Muscle of arm (tissue), 1 donor: ENCODE measurements at regions not wholly inside any gene's neighbourhood (a gene's known extent, or its start where the extent isn't known, plus 50 kb on each side); places are given as distances from the start of the nearest gene placed in this dataset.

Source experiments
- DNase-seq: peaks from one replicate; pipeline ENCODE4 v3.0.0-alpha.2; 2013

DNA sequence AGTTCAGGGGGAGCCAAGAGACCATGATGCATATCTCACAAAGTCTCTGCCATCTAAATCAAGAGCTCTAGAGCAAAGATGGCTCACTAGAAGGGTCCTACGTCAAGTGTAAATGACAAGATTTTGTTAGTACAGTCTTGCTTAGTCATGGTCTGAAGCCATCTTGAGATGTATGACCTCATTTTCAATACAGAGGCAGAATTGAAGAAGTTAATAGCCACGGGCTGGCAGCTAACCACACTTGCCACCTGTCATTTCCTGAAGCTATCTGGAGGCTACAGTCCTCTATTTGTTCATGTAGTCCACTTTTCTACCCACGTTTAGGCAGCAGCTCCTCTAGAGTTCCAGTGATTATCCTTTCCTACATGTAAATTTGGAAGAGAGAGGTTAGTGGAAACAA, 231.7 kb upstream of the CDH12 start:
- DNase-seq, result no peak

DNA sequence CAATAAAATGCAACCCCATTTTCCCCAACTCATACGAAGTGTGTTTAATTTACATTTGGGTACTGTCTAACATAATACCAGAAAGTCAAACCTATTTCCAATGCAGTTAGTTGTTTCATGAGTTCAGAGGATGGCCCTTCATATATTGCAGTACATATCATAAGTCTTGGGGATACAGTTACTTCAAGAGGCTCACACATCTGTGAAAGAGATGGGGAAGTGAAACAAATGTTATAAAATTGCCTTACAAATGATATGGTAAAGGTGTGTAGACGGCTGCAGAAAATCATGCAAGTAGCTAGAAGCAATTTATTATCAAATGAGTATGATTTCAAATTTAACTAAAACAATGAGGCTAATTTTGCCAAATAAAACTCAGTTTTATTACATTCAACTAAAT, 219.0 kb upstream of the CDH12 start:
- no peak for DNase-seq

DNA sequence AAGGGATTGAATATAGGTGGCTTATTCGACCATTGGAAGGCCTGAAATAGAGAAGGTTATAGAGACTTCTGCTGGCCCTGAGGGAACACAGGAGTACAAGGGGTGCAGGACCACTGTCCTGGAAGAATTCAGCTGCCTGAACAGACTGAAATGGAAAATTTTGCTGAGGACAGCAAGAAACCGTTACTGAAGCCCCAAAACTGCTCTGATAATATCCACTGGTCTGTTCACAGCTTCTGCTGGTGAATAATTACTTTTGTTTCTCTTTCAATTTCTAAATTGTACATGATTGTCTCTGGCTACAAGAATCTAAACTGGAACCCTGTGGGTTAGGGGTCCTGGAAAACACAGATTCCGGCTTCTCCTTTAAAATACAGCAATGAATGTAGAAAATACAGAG, 218.5 kb upstream of the CDH12 start:
- DNase-seq, result no peak

DNA sequence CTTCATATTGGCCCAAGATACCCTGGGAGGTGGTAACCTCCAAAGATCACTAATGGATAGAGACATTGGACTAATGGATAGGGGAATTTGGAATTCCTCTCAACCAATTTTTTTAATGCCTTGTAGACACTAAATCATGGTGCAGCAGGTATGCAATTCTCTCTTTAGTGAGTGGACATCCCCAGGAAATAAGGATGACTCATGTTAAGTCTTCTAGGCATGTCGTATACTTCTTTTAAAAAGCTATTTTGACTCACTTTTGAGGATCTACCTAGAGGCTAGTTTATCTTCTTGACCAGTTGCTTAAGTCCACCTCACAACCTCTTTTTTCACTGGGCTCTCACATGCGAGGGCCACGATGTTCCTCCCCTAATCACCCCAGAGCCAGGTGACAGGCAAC, 211.6 kb upstream of the CDH12 start:
- no peak for DNase-seq

DNA sequence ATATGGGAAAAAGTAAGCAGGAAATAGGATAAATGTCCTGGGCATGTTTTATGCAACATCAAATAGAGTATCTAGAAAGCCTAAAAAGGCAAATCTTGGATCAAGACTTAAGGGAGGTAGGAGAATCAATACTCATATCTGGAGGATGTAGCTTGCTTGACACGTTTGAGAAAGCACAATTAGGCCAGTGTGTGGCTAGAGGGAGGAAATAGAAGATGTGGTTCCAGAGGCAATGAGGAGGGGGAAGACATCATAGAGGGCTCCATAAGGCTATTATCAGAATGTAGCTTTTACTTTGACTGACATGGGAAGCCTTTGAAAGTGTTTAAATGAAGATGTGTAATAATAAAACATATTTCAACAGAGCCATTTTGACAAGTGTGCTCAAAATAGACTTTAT, 200.7 kb upstream of the CDH12 start:
- DNase-seq, result no peak

DNA sequence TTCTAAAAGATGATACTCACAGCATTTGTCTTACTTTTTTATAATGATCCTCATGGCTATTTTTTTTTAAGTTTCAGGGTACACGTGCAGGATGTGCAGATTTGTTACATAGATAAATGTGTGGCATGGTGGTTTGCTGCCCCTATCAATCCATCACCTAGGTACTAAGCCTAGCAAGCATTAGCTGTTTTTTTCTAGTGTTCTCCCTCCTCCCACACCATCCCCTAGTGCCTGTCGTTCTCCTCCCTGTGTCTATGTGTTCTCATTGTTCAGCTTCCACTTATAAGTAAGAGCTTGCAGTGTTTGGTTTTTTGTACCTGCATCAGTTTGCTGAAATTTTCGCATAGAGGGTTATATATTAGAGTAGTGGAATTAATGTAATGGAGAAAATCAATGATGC, 189.1 kb upstream of the CDH12 start:
- DNase-seq, result no peak

DNA sequence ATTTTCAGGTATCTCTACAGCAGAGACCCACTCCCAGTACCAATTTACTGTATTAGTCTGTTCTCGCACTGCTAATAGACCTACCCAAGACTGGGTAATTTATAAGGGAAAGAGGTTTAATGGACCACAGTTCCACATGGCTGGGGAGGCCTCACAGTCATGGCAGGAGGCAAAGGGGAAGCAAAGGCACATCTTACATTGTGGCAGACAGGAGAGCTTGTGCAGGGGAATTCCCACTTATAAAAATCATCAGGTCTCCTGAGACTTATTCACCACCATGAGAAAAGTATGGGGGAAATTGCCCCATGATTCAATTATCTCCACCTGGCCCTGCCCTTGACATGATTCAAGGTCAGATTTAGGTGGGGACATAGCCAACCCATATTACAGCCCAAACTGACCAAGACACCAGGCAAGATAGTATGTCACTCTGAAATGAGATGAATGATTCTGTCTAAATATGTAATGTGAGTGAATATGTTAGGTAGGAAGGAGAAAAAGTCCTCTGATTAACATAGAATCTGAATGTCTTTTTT, 182.5 kb upstream of the CDH12 start:
- DNase-seq, result no peak

DNA sequence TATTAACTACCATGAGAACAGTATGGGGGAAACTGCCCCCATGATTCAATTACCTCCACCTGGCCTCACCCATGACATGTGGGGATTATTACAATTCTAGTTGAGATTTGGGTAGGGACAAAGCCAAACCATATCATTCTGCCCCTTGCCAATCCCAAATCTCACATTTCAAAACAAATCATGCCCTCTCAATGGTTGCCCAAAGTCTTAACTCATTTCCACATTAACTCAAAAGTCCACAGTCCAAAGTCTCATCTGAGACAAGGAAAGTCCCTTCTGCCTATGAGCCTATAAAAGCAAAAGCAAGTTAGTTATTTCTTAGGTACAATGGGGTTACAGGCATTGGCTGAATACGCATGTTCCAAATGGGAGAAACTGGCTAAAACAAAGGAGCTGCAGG, 180.7 kb upstream of the CDH12 start:
- no peak for DNase-seq

DNA sequence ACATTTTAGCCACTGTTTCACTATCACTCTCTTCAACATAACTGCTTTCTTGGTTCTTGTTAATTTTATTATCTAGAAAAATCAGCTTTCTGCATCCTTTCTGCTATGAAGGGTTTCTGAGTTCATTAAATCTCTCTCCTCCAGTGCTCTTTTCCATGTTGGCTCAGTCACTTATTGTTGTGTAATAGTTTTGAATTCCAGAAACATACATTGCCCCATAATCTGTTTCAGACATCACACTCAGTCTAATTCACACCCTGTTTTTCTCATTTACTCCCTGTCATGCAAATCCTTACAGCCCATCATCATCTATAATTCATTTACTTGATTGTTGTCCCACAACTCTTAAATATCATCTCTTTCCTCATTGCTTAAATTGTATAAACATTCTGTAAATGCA, 176.1 kb upstream of the CDH12 start:
- no peak for DNase-seq

DNA sequence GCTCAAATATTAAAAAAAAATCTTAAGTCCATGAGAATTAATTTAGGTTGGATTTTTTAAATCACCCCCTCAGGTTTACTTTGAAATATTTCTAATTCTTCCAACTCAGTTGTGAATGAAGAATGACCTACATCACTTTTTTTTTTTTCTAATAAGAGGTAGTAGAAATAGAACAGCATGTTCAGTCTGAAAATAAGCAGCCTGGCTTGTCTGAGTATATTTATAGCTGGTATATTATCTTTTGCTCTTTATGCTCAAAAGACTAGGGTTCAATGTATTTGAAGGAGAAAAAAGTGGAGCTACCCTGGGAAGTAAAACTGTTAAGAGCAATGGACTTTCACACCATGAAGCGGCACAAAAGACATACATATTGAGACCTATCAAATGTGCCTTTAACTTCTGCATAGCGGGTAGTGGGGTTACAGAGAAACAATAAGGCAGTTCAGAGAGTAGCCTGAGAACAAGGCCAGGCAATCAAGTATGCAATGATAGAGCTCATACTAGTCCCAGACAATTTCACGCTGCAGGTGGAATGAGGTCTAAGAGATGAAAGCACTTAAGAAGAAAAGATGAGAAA, 175.4 kb upstream of the CDH12 start:
- DNase-seq, result no peak

DNA sequence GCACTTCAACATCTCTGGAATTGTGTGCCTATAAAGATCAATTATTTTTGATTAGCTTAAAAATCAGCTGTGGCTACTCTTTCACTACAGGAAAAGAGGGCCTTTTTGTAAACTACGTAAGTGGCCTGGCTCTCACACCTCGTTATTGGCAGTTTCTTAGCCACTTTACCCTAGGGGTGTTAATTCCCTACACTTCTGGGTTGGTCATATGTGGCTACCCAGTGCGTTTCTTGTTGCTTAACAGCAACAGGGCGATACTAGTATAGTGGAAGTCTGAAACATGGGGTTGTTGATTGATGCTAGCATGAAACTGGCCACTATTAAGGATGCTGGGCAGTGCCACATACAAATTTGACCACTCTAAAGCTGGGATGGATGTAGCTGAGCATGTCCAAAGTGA, 174.7 kb upstream of the CDH12 start:
- DNase-seq, result no peak

DNA sequence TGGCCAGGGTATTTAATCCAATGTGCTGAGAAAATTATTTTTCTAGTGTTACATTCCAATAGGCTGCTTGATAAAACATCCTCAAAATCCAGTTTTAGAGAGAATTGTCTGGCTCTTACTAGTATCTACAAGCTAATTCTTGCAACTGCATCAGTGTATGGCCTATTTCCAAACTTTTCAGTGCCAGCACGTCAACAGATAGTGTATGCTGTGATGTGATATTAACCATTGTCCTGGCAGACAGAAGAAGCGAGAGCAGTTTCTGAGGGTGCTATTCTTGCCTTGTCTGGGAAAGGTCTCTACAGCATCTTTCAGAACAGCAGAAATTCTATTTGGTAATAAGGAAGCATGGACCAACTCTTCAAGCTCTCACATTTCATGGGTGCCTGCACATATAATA, 174.2 kb upstream of the CDH12 start:
- no peak for DNase-seq

DNA sequence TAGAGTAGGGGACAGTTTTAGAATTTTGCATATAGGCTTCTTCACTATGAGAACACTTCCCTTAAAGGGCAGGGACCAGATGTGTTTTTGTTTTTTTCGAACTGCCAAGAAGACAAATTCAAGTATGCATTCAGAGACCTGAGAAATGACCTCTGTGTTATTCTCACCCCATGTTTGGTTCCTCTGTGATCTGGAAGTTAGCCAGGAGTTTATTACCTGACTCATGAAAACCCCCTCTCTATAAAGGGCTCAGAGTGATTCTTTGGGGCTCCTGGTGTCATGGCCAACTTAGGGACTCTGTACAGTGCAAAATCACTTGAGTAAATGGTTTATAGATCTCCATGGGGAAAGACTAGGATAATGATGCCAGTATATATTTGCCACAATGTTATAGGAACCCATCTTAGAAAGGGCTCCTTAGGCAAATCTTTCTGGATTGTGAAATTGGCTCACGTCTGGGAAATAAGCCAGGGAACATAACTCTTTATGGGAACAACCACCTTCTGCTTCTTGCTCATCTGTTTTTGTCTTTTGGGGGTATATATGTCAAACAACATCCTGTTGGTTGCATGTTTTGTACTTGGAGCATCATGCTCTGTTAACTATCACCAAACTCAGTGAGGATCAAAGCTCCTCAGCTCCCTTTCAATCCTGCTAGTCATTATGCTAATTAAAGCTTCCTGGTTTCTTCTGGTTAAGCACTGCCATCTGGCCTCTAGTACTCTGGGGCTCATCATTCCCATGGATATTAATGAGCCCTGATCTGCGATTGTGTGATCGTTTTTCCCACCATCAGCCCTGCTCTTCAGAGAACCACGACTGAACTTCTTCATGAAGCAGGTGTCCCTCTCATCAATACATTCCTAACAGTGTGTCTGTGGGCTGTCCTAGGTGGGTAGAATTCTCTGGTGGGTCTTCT, 173.4 kb upstream of the CDH12 start:
- DNase-seq, result no peak

DNA sequence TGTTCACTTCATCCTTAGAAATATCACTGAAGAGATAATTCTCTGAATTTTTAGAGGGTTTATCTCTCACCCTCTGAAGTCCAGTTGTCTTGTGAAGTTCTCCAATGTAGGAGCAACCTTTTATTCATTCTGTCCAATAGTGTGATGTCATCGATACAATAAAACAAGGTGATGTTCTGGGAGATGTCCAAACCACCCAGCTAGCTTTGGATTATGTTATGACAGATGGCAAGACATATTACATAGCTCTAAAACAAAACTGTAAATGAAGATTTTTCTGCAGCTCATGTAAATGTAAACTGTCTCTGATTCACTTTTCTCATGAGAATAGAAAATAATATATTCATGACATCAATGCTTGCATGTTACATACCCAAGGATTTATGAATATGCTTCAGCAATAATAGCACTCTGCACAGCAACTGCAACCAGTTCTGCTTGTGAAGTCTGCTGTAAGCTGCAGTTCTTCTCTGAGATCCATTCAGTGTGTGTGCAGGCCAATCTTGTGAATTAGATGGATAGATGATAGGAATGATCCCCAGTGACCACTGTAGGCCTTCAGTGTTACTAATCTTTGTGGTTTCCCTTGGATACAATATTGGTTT, 172.6 kb upstream of the CDH12 start:
- DNase-seq, result no peak

DNA sequence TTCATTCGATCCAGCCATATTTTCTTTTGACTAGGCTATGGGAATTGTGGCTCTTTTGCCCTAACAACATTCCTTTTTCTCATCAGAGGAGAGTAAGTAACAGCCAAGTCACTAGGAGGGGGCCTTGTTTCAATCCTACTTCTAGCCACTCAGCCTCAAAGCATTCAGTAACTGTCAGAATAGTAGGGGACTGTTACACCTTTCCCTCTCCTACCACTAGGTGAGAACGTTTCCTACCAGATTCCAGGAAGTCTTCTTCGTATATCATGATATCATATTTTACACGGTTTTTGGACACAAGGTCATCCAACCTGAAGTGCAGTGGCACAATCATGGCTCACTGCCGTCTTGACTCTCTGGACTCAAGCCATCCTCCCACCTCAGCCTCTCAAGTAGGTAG, 171.3 kb upstream of the CDH12 start:
- DNase-seq, result no peak

DNA sequence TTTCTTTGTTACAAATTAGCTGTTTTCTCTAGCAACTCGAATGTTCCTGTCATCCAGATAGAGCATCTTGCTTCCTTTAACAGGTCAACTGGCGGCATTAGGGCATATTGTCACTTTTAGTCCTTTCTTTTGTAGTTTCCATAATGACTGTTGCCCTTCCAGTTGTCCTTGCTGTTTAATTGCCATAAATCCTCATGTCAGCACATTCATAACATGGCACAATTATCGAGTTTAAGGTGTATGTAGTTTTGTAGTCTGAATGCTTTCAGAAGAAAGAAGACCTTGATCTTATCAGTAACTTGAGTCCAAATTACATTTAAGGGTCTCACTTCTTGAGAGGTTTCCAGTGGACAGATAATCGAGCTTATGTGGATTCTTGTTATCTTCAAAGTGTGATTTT, 161.7 kb upstream of the CDH12 start:
- DNase-seq, result no peak

DNA sequence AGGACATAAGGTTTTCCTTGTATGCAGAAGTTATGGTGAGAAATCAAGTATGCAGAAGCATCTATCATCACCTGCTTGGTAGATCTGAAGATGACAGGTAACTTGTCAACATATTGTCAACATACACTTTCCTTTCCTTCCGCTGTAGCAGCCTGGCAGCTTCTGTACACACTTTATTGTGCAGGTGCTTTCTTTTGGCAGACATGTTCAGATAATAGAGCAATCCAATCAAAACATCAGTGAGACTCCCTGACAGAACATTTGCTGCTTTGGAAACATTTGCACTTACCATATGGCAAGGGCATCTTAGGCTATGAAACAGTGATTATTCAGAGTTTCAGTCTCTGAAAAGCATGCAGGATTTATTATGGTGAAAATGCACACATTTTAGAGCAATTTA, 161.1 kb upstream of the CDH12 start:
- no peak for DNase-seq

DNA sequence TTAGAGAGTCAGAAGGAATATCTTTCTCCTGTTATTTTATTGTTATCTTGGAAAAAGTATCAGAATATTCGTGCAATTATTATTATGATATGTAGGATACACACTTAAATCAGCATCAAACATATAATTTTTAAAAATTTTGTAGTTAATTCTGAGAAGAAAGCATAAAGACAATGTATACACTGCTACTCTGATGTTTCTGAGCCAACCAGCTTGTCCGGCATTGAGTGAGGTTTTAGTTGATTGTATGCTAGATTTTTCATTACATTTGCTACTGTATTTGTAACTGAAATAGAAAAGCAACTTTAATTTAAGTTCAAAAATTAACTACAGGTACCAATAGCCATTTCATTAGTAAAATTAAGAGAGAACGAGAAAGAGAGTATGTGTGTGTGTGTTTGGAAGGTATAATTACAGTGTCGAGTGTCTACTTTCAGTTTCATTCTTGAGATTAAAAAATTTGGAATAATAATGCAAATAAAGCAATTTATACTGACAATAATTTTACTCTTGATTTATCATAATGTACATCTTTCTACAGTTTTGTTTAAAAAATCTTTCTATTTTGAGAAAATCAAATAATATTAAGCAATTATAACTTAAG, 160.4 kb upstream of the CDH12 start:
- peak; percentile 23 for DNase-seq

DNA sequence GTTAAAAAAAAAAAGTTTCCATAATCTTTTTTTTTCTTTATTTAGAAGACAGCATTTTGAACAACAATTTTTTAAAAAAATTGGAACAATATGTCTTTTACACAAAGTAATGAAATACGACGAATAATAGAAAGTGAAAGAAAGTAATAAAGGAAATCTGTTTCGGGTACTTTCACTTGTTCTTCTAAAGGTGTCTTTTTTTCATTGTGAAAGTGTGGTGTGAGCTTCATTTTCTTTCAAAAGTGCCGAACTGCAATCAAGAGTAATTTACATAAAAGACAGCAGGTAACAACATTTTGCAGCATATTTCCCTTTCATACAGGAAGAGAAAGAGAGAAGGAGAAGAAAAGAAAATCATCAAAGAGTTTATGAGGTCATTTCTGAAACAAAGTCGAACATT, 159.7 kb upstream of the CDH12 start:
- no peak for DNase-seq

DNA sequence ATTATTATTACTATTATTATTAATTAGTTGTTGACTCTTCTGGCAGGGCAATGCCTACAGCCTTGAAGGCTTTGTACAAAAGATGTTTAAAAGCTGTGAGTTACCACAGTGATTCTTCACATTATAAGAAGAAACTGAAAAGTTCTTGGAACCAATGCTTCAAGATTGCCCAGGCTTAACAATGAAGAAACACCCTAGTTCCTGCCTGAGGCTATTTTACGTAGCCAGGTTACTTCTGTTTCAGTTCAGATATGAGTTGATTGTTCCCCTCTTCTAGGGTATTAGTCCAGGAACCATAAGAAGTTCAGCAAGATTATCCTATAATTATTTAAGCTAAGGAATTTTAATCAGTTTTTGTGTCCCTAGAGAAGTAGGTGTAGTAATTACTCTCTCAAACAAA, 154.6 kb upstream of the CDH12 start:
- no peak for DNase-seq

DNA sequence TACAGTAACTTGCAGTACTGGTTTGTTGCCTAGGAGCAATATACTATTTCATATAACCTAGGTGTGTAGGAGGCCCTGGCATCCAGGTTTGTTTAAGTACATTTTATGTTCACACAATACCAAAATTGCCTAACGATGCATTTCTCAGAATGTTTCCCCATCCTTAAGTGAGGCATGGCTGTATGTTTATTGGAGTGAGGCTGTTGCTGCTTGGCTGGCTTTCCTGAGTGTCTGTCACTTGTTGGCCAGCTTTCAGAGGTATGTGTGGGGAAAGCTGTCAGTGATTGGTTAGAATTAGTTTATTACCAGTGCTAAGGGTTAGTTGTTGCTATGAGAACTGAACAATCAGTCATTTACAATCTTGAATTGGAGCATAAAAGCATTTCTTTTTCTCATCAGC, 154.1 kb upstream of the CDH12 start:
- no peak for DNase-seq

DNA sequence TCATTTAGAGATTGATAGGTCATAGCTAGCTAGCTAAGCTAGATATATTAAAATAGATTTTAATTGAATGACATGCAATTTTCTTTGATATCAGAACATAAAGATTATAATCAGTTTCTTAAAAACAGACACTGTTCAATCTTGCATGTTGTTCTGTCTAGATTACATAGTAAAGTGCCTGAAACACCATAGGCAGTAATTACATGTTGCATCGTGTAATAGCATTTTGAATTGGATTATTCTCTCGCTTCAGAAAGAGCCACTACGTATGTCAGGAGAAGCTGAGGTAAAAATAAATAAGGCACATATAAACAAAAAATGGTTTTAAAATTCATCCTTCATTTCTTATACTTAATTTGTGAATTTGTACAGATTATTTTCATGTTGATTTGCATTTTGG, 148.0 kb upstream of the CDH12 start:
- no peak for DNase-seq

DNA sequence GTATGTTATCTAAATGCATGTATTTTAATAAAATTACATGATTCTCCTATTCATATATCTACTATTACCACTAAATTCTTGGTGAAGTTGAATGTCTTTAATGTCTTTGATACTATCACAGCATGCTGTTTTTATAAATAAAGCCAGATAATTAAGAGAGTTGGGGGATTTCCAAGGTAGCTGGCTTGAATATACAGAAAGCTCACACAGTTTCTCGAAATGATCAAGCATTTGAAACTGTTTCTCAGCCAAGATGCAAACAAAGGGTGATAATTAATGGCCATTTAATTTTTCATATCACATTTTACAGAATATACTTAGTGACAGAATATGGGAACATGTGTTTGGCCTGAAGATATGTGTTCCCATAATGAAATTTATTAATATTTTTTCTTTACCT, 145.6 kb upstream of the CDH12 start:
- no peak for DNase-seq
